Common myeloid progenitor, CD34-positive (primary cell): ENCODE measurements at regions not wholly inside any gene's neighbourhood (a gene's known extent, or its start where the extent isn't known, plus 50 kb on each side); places are given as distances from the start of the nearest gene placed in this dataset.

Source experiments
- CTCF ChIA-PET: fragments of 350-600 bp; sonication (Branson Sonifier 250); formaldehyde crosslinking; loops from one replicate; lab custom pipeline; 2021; ENCODE audit warnings: antibody characterized with exemption; lab: Charles Lee
- POLR2A ChIA-PET: fragments of 350-600 bp; sonication (Branson Sonifier 250); formaldehyde crosslinking; loops from one replicate; lab custom pipeline; 2021; ENCODE audit warnings: antibody characterized with exemption; lab: Charles Lee
- DNase-seq, 3 donors: peaks; one replicate each; pipeline versions ENCODE4 v3.0.0 to v3.0.0-alpha.2; 2013
- H3K27ac ChIP-seq, 2 experiments: 1 replicate in 1 of 2; 2 replicates in 1 of 2; pipeline ENCODE4 v1.7.0; 2013; ENCODE audit warnings: inconsistent platforms in 2 of 2, low read length in 2 of 2, mild to moderate bottlenecking in 2 of 2, low read depth in 1 of 2, moderate library complexity in 1 of 2; ENCODE audit not compliant: severe bottlenecking in 2 of 2, insufficient read depth in 1 of 2, poor library complexity in 1 of 2
- H3K27me3 ChIP-seq, 5 experiments: replicated peaks in 2 of 5; 1 replicate in 3 of 5; 2 replicates in 2 of 5; pipeline versions ENCODE4 v1.6.1 to v1.7.0; 2013; ENCODE audit warnings: low read length in 4 of 5, mild to moderate bottlenecking in 2 of 5, moderate library complexity in 2 of 5, inconsistent platforms in 1 of 5; ENCODE audit not compliant: insufficient read depth in 5 of 5, control insufficient read depth in 4 of 5
- H3K36me3 ChIP-seq, 4 experiments: 1 replicate in 2 of 4; 2 replicates in 2 of 4; pipeline versions ENCODE4 v1.6.1 to v1.7.0; 2013; ENCODE audit warnings: low read length in 3 of 4, control low read depth in 1 of 4, mild to moderate bottlenecking in 1 of 4; ENCODE audit not compliant: control insufficient read depth in 4 of 4, insufficient read depth in 4 of 4
- H3K4me1 ChIP-seq, 4 experiments: 1 replicate in 3 of 4; 2 replicates in 1 of 4; pipeline versions ENCODE4 v1.6.1 to v1.7.1; 2013; ENCODE audit warnings: low read length in 3 of 4, mild to moderate bottlenecking in 3 of 4, control low read depth in 1 of 4, inconsistent platforms in 1 of 4, moderate library complexity in 1 of 4; ENCODE audit not compliant: control insufficient read depth in 4 of 4, insufficient read depth in 4 of 4; ENCODE audit errors: control extremely low read depth in 1 of 4
- H3K4me3 ChIP-seq, 7 experiments: 1 replicate in 4 of 7; 2 replicates in 3 of 7; pipeline versions ENCODE4 v1.5.1 to v1.7.0; 2013; ENCODE audit warnings: mild to moderate bottlenecking in 7 of 7, low read length in 6 of 7, moderate library complexity in 6 of 7, inconsistent platforms in 2 of 7, low read depth in 2 of 7, control low read depth in 1 of 7; ENCODE audit not compliant: insufficient read depth in 4 of 7, control insufficient read depth in 1 of 7; ENCODE audit errors: extremely low read depth in 1 of 7
- H3K9me3 ChIP-seq, 5 experiments: 1 replicate in 4 of 5; 2 replicates in 1 of 5; pipeline versions ENCODE4 v1.6.1 to v1.7.1; 2013; ENCODE audit warnings: low read length in 4 of 5, mild to moderate bottlenecking in 2 of 5, inconsistent platforms in 1 of 5, low read depth in 1 of 5, moderate library complexity in 1 of 5; ENCODE audit not compliant: control insufficient read depth in 4 of 5, insufficient read depth in 2 of 5; ENCODE audit errors: control extremely low read depth in 1 of 5
- WGBS: methylation state at CpG from one replicate; pipeline ENCODE4 v1.1.5; 2013; ENCODE audit not compliant: insufficient coverage; 5-methylcytosine and 5-hydroxymethylcytosine counted together

GRCh38 chr5:60010328-60010727, 116.8 kb upstream of the PDE4D start:
- Histone ChIP-seq H3K9me3 (no peaks in the 10 kb centered on the region), H3K27me3 (no peaks in the 10 kb centered on the region), H3K4me1 (no peaks in the 10 kb centered on the region), H3K36me3 (no peaks in the 10 kb centered on the region), H3K4me3 (no peak overlapping the region), H3K27ac (no peak overlapping the region)
- no CpG with 5 or more reads among the region's 1 CpG for WGBS
- ChIA-PET CTCF (no interaction called here), POLR2A (no interaction called here)
- peak in 2 of 3 donors; percentile 10 to 17 for DNase-seq

GRCh38 chr5:60007729-60008128, 114.2 kb upstream of the PDE4D start:
- no peaks in the 10 kb centered on the region for H3K27me3 ChIP-seq
- H3K27ac ChIP-seq = no peak overlapping the region
- no peaks in the 10 kb centered on the region for H3K36me3 ChIP-seq
- no peak for DNase-seq
- WGBS = 100% methylated on average over 1 of the region's 2 CpGs
- POLR2A ChIA-PET = no interaction called here
- no peaks in the 10 kb centered on the region for H3K4me1 ChIP-seq
- H3K9me3 ChIP-seq = peaks cover 0 to 2% (median under 1%) of the 10 kb centered on the region in 5 experiments
- H3K4me3 ChIP-seq = no peak overlapping the region
- CTCF ChIA-PET = no interaction called here

- H3K4me3 ChIP-seq = no peak overlapping the region
- H3K36me3 ChIP-seq = no peaks in the 10 kb centered on the region
- WGBS = 100% methylated on average over 1 of the region's 2 CpGs
- H3K27ac ChIP-seq = no peak overlapping the region
- no peak for DNase-seq
- peaks cover 0 to 4% (median 3%) of the 10 kb centered on the region in 5 experiments for H3K9me3 ChIP-seq
- ChIA-PET POLR2A (no interaction called here), CTCF (no interaction called here)
- no peaks in the 10 kb centered on the region for H3K27me3 ChIP-seq
- H3K4me1 ChIP-seq = no peaks in the 10 kb centered on the region
Observed at GRCh38 chr5:59999056-59999455, 105.5 kb upstream of the PDE4D start.

GRCh38 chr5:59992206-59992605, 98.7 kb upstream of the PDE4D start:
- no peak overlapping the region for H3K4me3 ChIP-seq
- ChIA-PET CTCF (no interaction called here), POLR2A (no interaction called here)
- no peak overlapping the region for H3K27ac ChIP-seq
- DNase-seq = no peak
- no peaks in the 10 kb centered on the region for H3K27me3 ChIP-seq
- 92% methylated on average over 3 of the region's 3 CpGs for WGBS
- no peaks in the 10 kb centered on the region for H3K9me3 ChIP-seq
- no peaks in the 10 kb centered on the region for H3K36me3 ChIP-seq
- H3K4me1 ChIP-seq = no peaks in the 10 kb centered on the region

- 88% methylated on average over 2 of the region's 7 CpGs for WGBS
- H3K27ac ChIP-seq = no peak overlapping the region
- no peak overlapping the region for H3K4me3 ChIP-seq
- POLR2A ChIA-PET = interaction anchor here (0.5 kb wide), 1 partner anchor 385 kb away, joined by 3 read pairs; no protein-coding TSS in a partner anchor
- CTCF ChIA-PET = interaction anchor here (0.6 kb wide), 1 partner anchor 531 kb away, joined by 3 read pairs; no protein-coding TSS in a partner anchor
- no peaks in the 10 kb centered on the region for H3K9me3 ChIP-seq
- H3K27me3 ChIP-seq = no peaks in the 10 kb centered on the region
- no peaks in the 10 kb centered on the region for H3K4me1 ChIP-seq
- H3K36me3 ChIP-seq = no peaks in the 10 kb centered on the region
- DNase-seq = peak in 1 of 3 donors; percentile 0
Observed at GRCh38 chr5:59988396-59988795, 94.9 kb upstream of the PDE4D start.

- Histone ChIP-seq H3K4me3 (no peak overlapping the region), H3K4me1 (no peaks in the 10 kb centered on the region), H3K9me3 (no peaks in the 10 kb centered on the region), H3K27me3 (no peaks in the 10 kb centered on the region), H3K27ac (no peak overlapping the region), H3K36me3 (no peaks in the 10 kb centered on the region)
- ChIA-PET POLR2A (no interaction called here), CTCF (no interaction called here)
- WGBS = 78% methylated on average over 1 of the region's 1 CpG
- DNase-seq = no peak
Observed at GRCh38 chr5:59976342-59976741, 82.8 kb upstream of the PDE4D start.

- POLR2A ChIA-PET = no interaction called here
- H3K27me3 ChIP-seq = no peaks in the 10 kb centered on the region
Observed at GRCh38 chr5:59972043-59972442, 78.5 kb upstream of the PDE4D start.

More at GRCh38 chr5:59972043-59972442, 78.5 kb upstream of the PDE4D start:
- no peaks in the 10 kb centered on the region for H3K4me1 ChIP-seq
- H3K4me3 ChIP-seq = no peak overlapping the region
- no peak overlapping the region for H3K27ac ChIP-seq
- H3K36me3 ChIP-seq = no peaks in the 10 kb centered on the region
- WGBS = 100% methylated on average over 1 of the region's 1 CpG
- H3K9me3 ChIP-seq = no peaks in the 10 kb centered on the region
- CTCF ChIA-PET = no interaction called here
- DNase-seq = no peak
